Endothelial cell of umbilical vein (primary cell): ENCODE measurements at regions not wholly inside any gene's neighbourhood (a gene's known extent, or its start where the extent isn't known, plus 50 kb on each side); places are given as distances from the start of the nearest gene placed in this dataset.

Experiments
- BruUV-seq: library from RNA; stranded (reverse); fragments of 400-500 nt; replicated peaks from 2 replicates; lab custom pipeline; 2021; lab: Mats Ljungman, UMichigan
- CTCF ChIA-PET: fragments of 300-600, 350-600 bp; sonication (Branson Sonifier 250); formaldehyde crosslinking; loops from one replicate; lab custom pipeline; 2021; ENCODE audit warnings: antibody characterized with exemption, inconsistent platforms; lab: Charles Lee
- POLR2A ChIA-PET: fragments of 300-600, 350-600 bp; sonication (Branson Sonifier 250); formaldehyde crosslinking; loops from one replicate; lab custom pipeline; 2021; ENCODE audit warnings: antibody characterized with exemption, inconsistent platforms; lab: Charles Lee
- DNase-seq: peaks from one replicate; pipeline ENCODE4 v3.0.0-alpha.2; 2011; ENCODE audit warnings: low read depth, low spot score
- FAIRE-seq: peaks from 2 replicates; lab custom pipeline; 2011; peaks lifted over from hg19 to GRCh38; lab: Jason Lieb, UNC
- H2AFZ ChIP-seq: 2 replicates; pipeline ENCODE4 v1.6.0; 2012; ENCODE audit warnings: low read depth, low read length, control low read depth, inconsistent platforms
- H3K27ac ChIP-seq: 2 replicates; pipeline ENCODE4 v1.5.1; 2011; ENCODE audit warnings: low read depth, mild to moderate bottlenecking, control low read depth, low read length, moderate library complexity; ENCODE audit not compliant: insufficient read depth
- H3K27me3 ChIP-seq, 2 experiments: 2 replicates each; pipeline versions ENCODE4 v1.6.0 to v1.6.1; 2011; ENCODE audit warnings: low read length in 2 of 2, mixed read lengths in 1 of 2; ENCODE audit not compliant: control insufficient read depth in 2 of 2, insufficient read depth in 2 of 2
- H3K36me3 ChIP-seq, 2 experiments: 2 replicates in 1 of 2; 3 replicates in 1 of 2; pipeline ENCODE4 v1.5.1; 2011; ENCODE audit warnings: low read length in 2 of 2, mild to moderate bottlenecking in 1 of 2, moderate library complexity in 1 of 2; ENCODE audit not compliant: control insufficient read depth in 2 of 2, insufficient read depth in 2 of 2; ENCODE audit errors: extremely low read depth in 1 of 2
- H3K4me1 ChIP-seq: 3 replicates; pipeline ENCODE4 v1.5.1; 2011; ENCODE audit warnings: mild to moderate bottlenecking, low read length; ENCODE audit not compliant: control insufficient read depth, insufficient read depth; ENCODE audit errors: extremely low read depth
- H3K4me2 ChIP-seq: 2 replicates; pipeline ENCODE4 v1.6.1; 2011; ENCODE audit warnings: low read length, control low read depth, mixed read lengths; ENCODE audit not compliant: insufficient read depth
- H3K4me3 ChIP-seq, 3 experiments: fragments of 200-600 bp in 1 of 3; sonication (generic), shearing (Covaris generic) in 1 of 3; replicated peaks in 1 of 3; 2 replicates each; pipeline ENCODE4 v1.5.1; 2011 to 2016; ENCODE audit warnings: control low read depth in 3 of 3, low read length in 3 of 3, mild to moderate bottlenecking in 2 of 3, inconsistent platforms in 1 of 3, low read depth in 1 of 3, moderate library complexity in 1 of 3; ENCODE audit not compliant: insufficient read depth in 1 of 3
- H3K79me2 ChIP-seq: 2 replicates; pipeline ENCODE4 v1.6.0; 2012; ENCODE audit warnings: low read length, inconsistent platforms; ENCODE audit not compliant: control insufficient read depth, insufficient read depth
- H3K9ac ChIP-seq: replicated peaks from 2 replicates; pipeline ENCODE3; 2011; ENCODE audit warnings: low read length, control low read depth; ENCODE audit not compliant: insufficient read depth; ENCODE audit errors: extremely low read depth
- H3K9me1 ChIP-seq: replicated peaks from 3 replicates; pipeline ENCODE4 v1.6.0; 2011; ENCODE audit warnings: mild to moderate bottlenecking, low read length; ENCODE audit not compliant: control insufficient read depth, insufficient read depth; ENCODE audit errors: extremely low read depth
- H3K9me3 ChIP-seq: replicated peaks from 2 replicates; pipeline ENCODE4 v1.5.1; 2012; ENCODE audit warnings: low read length, inconsistent platforms; ENCODE audit not compliant: control insufficient read depth, insufficient read depth
- H4K20me1 ChIP-seq: replicated peaks from 2 replicates; pipeline ENCODE3; 2011; ENCODE audit warnings: mild to moderate bottlenecking, low read length; ENCODE audit not compliant: control insufficient read depth, insufficient read depth; ENCODE audit errors: extremely low read depth
- EZH2 ChIP-seq: IDR thresholded peaks from 2 replicates; pipeline ENCODE4 v1.6.1; 2012; ENCODE audit warnings: borderline replicate concordance, low read depth, mild to moderate bottlenecking, moderate library complexity, low read length, inconsistent platforms; ENCODE audit not compliant: severe bottlenecking
- FOS ChIP-seq: IDR thresholded peaks from 2 replicates; pipeline ENCODE4 v1.6.1; 2011; ENCODE audit warnings: mild to moderate bottlenecking, low read length, moderate library complexity, borderline replicate concordance; ENCODE audit not compliant: insufficient read depth
- GATA2 ChIP-seq: IDR thresholded peaks from 2 replicates; pipeline ENCODE4 v1.7.0; 2011; ENCODE audit warnings: low read depth, mild to moderate bottlenecking, moderate library complexity, mixed read lengths, low read length; ENCODE audit not compliant: insufficient read length, insufficient read depth
- MYC ChIP-seq: IDR thresholded peaks from one replicate; pipeline ENCODE4 v1.6.1; 2011; ENCODE audit warnings: mild to moderate bottlenecking, low read depth, low read length
- dilution Hi-C: fragments of 300-500 bp; cut with MboI; formaldehyde crosslinking; loops from one replicate; pipeline ENCODE4 v1.15.0; 2019; ENCODE audit warnings: low sequenced_read_pairs; ENCODE audit not compliant: extremely low pct_ligation_motif_present
- intact Hi-C: fragments of 100-400 bp; cut with micrococcal nuclease; formaldehyde crosslinking; loops from one replicate; pipeline ENCODE4 v1.10.0; 2022
- TF ChIP-seq, protein P1 (sequence below), 2 donors: IDR thresholded peaks; 1 replicate in 1 of 2; 2 replicates in 1 of 2; pipeline ENCODE4 v1.5.1; 2011; ENCODE audit warnings: low read length in 2 of 2, mild to moderate bottlenecking in 2 of 2, moderate library complexity in 2 of 2, control low read depth in 1 of 2, inconsistent platforms in 1 of 2, low read depth in 1 of 2; ENCODE audit not compliant: insufficient read depth in 1 of 2; ENCODE audit errors: extremely low read depth in 1 of 2

DNA sequence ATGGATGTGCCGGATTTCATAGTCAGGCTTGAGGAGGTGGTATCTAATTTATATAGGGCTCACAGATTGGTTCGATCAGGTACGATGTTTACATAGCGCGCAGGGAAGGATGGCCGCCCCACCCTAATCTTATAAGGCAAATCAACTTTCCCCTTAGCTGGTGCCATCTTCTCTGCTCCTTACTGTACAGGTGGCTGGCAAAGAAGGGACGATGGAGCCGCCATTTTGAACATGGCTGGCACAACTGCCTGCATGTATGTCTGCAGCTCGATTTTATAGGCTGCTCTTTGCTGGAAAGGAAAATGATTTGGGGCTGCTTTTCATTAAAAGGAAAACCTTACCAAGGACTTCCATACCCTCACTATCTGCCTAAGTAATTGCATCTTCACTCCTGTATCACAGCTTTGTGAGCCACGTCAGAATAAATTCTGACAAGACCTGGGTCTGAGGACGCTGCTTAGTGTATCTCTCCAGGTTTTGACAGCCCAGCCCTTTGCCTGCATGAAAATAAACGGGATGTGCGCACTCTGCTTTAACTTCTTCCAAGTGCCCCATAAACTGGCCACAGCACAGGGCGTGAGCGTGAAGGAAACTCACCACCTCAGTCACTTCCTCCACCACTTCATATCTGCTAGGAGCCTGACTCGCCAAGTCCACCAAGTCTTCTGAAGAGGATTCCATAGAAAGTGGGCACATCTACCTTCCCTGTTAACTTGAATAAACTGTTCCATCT, 109.4 kb upstream of the ARMC2 start:
- Histone ChIP-seq H3K9me1 (no peaks in the 10 kb centered on the region), H3K9me3 (no peaks in the 10 kb centered on the region), H4K20me1 (no peaks in the 10 kb centered on the region), H3K4me1 (peaks cover 40% of the 10 kb centered on the region), H3K36me3 (no peaks in the 10 kb centered on the region), H3K79me2 (no peaks in the 10 kb centered on the region), H2AFZ (peak overlapping the region; percentile 28), H3K27me3 (no peaks in the 10 kb centered on the region), H3K27ac (peak overlapping the region; percentile 62), H3K4me2 (no peak overlapping the region), H3K4me3 (no peak overlapping the region), H3K9ac (no peak overlapping the region)
- ChIA-PET CTCF (interaction anchor here (1.4 kb wide), 1 partner anchor 154 kb away, joined by 4 read pairs; no protein-coding TSS in a partner anchor), POLR2A (no interaction called here)
- DNase-seq (peak; percentile 35), FAIRE-seq (peak; percentile 64)
- BruUV-seq: no TSS peak
- dilution Hi-C loops (no loop called here), intact Hi-C loops (loop anchor here (1.0 to 5.0 kb wide), 4 partner anchors 96 to 179 kb away; partner anchors contain the start of gene FOXO3)
- TF ChIP-seq MYC (no peak), EZH2 (no peak)

DNA sequence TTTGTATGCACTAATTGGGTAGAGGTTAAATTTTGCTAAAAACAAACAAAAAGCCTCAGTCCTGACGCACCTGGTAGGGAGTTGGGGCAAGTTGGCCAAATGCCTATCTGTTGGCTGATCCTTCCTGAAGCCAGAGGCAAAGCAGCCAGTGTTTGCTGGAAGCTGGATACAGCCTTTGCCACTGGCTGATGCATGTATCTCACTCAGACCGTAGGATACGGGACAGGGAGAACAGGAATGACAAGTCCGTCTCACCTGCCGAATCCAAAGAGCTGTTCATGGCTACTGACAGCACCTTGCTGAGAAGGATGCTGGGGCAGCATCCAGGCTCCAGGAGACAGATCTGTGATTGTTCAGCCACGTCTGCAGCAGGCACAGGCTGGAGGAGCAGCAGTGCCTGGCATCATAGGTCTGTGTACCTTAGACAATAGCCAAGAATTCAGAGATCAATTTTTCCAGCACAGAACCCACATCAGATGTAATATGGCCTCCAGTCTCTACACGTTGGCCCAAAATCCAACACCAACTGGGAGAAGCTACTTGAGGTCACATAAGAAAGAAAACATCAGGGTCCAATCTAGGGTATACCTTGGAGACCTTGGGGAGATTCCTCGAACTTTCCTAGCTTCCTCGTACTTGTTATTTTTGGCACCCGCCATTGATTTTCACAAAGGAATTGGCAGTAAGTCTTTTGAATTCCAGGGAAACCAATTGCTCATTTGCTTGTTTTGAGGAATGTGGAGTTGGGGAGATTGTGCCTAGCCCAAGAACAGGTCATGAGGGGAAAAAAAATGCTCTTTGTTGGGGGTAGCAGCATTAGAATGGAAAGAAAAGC, 108.5 kb upstream of the ARMC2 start:
- no peak overlapping the region for H3K9ac ChIP-seq
- FAIRE-seq (peak; percentile 74), DNase-seq (peak; percentile 64)
- H4K20me1 ChIP-seq: no peaks in the 10 kb centered on the region
- CTCF ChIA-PET: interaction anchor here (0.8 to 1.4 kb wide), 2 partner anchors 9 to 153 kb away, joined by 4 read pairs; no protein-coding TSS in a partner anchor
- peaks cover 40% of the 10 kb centered on the region for H3K4me1 ChIP-seq
- POLR2A ChIA-PET: no interaction called here
- H3K27ac ChIP-seq: no peak overlapping the region
- intact Hi-C loops: loop anchor here (2.0 to 5.0 kb wide), 3 partner anchors 95 to 158 kb away; no protein-coding TSS in a partner anchor
- TF ChIP-seq, protein P1, sequence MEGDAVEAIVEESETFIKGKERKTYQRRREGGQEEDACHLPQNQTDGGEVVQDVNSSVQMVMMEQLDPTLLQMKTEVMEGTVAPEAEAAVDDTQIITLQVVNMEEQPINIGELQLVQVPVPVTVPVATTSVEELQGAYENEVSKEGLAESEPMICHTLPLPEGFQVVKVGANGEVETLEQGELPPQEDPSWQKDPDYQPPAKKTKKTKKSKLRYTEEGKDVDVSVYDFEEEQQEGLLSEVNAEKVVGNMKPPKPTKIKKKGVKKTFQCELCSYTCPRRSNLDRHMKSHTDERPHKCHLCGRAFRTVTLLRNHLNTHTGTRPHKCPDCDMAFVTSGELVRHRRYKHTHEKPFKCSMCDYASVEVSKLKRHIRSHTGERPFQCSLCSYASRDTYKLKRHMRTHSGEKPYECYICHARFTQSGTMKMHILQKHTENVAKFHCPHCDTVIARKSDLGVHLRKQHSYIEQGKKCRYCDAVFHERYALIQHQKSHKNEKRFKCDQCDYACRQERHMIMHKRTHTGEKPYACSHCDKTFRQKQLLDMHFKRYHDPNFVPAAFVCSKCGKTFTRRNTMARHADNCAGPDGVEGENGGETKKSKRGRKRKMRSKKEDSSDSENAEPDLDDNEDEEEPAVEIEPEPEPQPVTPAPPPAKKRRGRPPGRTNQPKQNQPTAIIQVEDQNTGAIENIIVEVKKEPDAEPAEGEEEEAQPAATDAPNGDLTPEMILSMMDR (IDR thresholded peaks at IDR 0.05; ENCODE audit: extremely low read depth in 1 of 2, insufficient read depth in 1 of 2, low read depth in 1 of 2, low read length in 2 of 2): no peak
- TF ChIP-seq FOS: no peak
- no peak for TF ChIP-seq EZH2
- peak; percentile 27 for TF ChIP-seq GATA2
- no peaks in the 10 kb centered on the region for H3K9me3 ChIP-seq
- dilution Hi-C loops: no loop called here
- no peak overlapping the region for H2AFZ ChIP-seq
- H3K79me2 ChIP-seq: no peaks in the 10 kb centered on the region
- no peaks in the 10 kb centered on the region for H3K9me1 ChIP-seq
- H3K36me3 ChIP-seq: no peaks in the 10 kb centered on the region
- no peak overlapping the region for H3K4me3 ChIP-seq
- BruUV-seq: no TSS peak
- H3K4me2 ChIP-seq: peak overlapping the region; percentile 24
- H3K27me3 ChIP-seq: peaks cover 0 to 2% of the 10 kb centered on the region in 2 experiments
